ENCODE measurements at regions not wholly inside any gene's neighbourhood (a gene's known extent, or its start where the extent isn't known, plus 50 kb on each side); places are given as distances from the start of the nearest gene placed in this dataset.

DNA sequence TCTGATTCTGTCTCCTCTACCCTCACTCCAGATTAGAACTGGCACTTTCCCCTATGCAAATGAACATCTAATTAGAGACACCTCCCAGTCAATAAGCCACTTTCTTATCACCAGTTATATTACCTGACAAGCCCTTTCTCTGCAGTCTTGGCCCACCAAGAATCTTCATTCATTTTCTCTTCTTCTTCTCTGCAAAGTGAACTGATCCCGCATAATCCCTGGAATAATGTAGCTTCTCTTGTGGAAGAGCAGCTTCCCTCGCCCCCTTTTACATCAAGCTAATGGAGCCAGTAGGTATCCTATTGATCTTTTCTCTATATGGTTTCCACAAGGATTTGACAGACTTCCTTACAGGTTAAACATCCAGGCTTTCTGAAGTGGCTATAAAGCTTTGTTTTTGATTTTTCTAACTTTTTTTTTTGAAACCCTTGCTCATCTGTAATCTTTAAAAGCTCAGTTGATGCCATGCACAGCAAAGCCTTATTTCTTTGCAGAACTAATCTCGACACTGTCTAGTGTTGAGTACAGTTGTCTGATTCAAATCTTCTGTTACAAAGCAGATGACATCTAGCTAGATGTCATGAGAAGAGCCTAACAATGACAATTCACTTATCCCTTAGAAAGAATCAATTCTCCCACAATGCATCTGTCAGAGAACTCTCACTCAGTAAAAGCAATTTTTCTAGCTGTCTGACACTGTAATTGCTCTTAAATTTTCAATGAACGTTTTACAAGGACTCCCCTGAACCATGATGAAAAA lies 281.4 kb downstream of the ISL1 start:
- Mint-ChIP-seq H3K36me3 (ENCODE audit: low read depth) (no peaks in the 10 kb centered on the region), H3K27me3 (ENCODE audit: insufficient read depth, low read depth, poor library complexity) (no peaks in the 10 kb centered on the region), H3K4me3 (no peak overlapping the region), H3K9me3 (no peaks in the 10 kb centered on the region), H3K4me1 (no peaks in the 10 kb centered on the region), H3K27ac (no peak overlapping the region)
- Histone ChIP-seq H3K27ac (ENCODE audit: low read depth) (no peak overlapping the region), H3K4me2 (no peak overlapping the region), H3K79me2 (replicated peaks; ENCODE audit: insufficient read depth) (no peaks in the 10 kb centered on the region), H3K27me3 (ENCODE audit: insufficient read depth) (no peaks in the 10 kb centered on the region), H3F3A (replicated peaks; ENCODE audit: low read depth) (no peaks in the 10 kb centered on the region), H3K4me1 (ENCODE audit: insufficient read depth) (no peaks in the 10 kb centered on the region), H3K9me2 (ENCODE audit: insufficient read depth) (peaks cover 3% of the 10 kb centered on the region; the same call in 1 of the 2 replicates), H2AFZ (peak overlapping the region; percentile 3; the same call in 1 of the 2 replicates), H4K20me1 (replicated peaks; ENCODE audit: insufficient read depth) (no peaks in the 10 kb centered on the region), H3K36me3 (ENCODE audit: insufficient read depth) (no peaks in the 10 kb centered on the region), H3K4me3 (no peak overlapping the region)
- ATAC-seq (no peak), DNase-seq (ENCODE audit: low spot score) (no peak)
- TF ChIP-seq ZNF331 (CRISPR knock-in tag; IDR thresholded peaks at IDR 0.05; ENCODE audit: low read depth), result no peak
- TF ChIP-seq, protein P1, sequence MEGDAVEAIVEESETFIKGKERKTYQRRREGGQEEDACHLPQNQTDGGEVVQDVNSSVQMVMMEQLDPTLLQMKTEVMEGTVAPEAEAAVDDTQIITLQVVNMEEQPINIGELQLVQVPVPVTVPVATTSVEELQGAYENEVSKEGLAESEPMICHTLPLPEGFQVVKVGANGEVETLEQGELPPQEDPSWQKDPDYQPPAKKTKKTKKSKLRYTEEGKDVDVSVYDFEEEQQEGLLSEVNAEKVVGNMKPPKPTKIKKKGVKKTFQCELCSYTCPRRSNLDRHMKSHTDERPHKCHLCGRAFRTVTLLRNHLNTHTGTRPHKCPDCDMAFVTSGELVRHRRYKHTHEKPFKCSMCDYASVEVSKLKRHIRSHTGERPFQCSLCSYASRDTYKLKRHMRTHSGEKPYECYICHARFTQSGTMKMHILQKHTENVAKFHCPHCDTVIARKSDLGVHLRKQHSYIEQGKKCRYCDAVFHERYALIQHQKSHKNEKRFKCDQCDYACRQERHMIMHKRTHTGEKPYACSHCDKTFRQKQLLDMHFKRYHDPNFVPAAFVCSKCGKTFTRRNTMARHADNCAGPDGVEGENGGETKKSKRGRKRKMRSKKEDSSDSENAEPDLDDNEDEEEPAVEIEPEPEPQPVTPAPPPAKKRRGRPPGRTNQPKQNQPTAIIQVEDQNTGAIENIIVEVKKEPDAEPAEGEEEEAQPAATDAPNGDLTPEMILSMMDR (conservative IDR thresholded peaks at IDR 0.05; ENCODE audit: low read depth in 2 of 2), result no peak
- no peak for TF ChIP-seq JUNB (IDR thresholded peaks at IDR 0.05; ENCODE audit: unreplicated experiment)
- no peak for TF ChIP-seq CREB1 (CRISPR knock-in tag; IDR thresholded peaks at IDR 0.05; ENCODE audit: low read depth)
- no peak for TF ChIP-seq POLR2AphosphoS5 (IDR thresholded peaks at IDR 0.05; ENCODE audit: low read depth)
- TF ChIP-seq, protein P2, sequence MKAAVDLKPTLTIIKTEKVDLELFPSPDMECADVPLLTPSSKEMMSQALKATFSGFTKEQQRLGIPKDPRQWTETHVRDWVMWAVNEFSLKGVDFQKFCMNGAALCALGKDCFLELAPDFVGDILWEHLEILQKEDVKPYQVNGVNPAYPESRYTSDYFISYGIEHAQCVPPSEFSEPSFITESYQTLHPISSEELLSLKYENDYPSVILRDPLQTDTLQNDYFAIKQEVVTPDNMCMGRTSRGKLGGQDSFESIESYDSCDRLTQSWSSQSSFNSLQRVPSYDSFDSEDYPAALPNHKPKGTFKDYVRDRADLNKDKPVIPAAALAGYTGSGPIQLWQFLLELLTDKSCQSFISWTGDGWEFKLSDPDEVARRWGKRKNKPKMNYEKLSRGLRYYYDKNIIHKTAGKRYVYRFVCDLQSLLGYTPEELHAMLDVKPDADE (IDR thresholded peaks at IDR 0.05), result no peak
- TF ChIP-seq ZNF114 (CRISPR knock-in tag; IDR thresholded peaks at IDR 0.05), result no peak
- TF ChIP-seq, protein P3, sequence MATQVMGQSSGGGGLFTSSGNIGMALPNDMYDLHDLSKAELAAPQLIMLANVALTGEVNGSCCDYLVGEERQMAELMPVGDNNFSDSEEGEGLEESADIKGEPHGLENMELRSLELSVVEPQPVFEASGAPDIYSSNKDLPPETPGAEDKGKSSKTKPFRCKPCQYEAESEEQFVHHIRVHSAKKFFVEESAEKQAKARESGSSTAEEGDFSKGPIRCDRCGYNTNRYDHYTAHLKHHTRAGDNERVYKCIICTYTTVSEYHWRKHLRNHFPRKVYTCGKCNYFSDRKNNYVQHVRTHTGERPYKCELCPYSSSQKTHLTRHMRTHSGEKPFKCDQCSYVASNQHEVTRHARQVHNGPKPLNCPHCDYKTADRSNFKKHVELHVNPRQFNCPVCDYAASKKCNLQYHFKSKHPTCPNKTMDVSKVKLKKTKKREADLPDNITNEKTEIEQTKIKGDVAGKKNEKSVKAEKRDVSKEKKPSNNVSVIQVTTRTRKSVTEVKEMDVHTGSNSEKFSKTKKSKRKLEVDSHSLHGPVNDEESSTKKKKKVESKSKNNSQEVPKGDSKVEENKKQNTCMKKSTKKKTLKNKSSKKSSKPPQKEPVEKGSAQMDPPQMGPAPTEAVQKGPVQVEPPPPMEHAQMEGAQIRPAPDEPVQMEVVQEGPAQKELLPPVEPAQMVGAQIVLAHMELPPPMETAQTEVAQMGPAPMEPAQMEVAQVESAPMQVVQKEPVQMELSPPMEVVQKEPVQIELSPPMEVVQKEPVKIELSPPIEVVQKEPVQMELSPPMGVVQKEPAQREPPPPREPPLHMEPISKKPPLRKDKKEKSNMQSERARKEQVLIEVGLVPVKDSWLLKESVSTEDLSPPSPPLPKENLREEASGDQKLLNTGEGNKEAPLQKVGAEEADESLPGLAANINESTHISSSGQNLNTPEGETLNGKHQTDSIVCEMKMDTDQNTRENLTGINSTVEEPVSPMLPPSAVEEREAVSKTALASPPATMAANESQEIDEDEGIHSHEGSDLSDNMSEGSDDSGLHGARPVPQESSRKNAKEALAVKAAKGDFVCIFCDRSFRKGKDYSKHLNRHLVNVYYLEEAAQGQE (IDR thresholded peaks at IDR 0.05; ENCODE audit: unreplicated experiment), result no peak

DNA sequence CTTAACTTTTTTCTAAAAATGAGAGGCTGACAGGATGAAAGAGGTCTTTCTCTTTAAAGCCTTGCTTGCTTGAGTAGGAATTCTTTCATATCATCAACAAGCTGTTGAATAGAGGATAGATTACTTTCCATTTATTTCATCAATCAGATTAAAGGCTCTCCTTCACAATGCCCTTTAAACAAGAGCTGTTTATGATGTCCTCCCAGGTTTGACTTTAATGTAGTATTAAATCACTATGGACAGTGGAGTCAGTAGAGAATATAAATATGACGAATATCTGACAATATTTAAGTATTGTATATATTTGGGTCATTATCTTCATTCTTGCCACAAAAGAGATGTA lies 282.0 kb downstream of the ISL1 start:
- H3K27me3 Mint-ChIP-seq (ENCODE audit: insufficient read depth, low read depth, poor library complexity), result no peaks in the 10 kb centered on the region

More for the DNA sequence above, 282.0 kb downstream of the ISL1 start:
- Histone ChIP-seq H2AFZ (no peak overlapping the region), H4K20me1 (replicated peaks; ENCODE audit: insufficient read depth) (no peaks in the 10 kb centered on the region), H3F3A (replicated peaks; ENCODE audit: low read depth) (no peaks in the 10 kb centered on the region), H3K27me3 (ENCODE audit: insufficient read depth) (no peaks in the 10 kb centered on the region), H3K4me3 (no peak overlapping the region), H3K79me2 (replicated peaks; ENCODE audit: insufficient read depth) (no peaks in the 10 kb centered on the region), H3K36me3 (ENCODE audit: insufficient read depth) (no peaks in the 10 kb centered on the region), H3K4me2 (no peak overlapping the region), H3K9me2 (ENCODE audit: insufficient read depth) (peaks cover 3% of the 10 kb centered on the region; the same call in 1 of the 2 replicates), H3K4me1 (ENCODE audit: insufficient read depth) (no peaks in the 10 kb centered on the region), H3K27ac (ENCODE audit: low read depth) (no peak overlapping the region)
- Mint-ChIP-seq H3K4me3 (no peak overlapping the region), H3K36me3 (ENCODE audit: low read depth) (no peaks in the 10 kb centered on the region), H3K27ac (no peak overlapping the region), H3K4me1 (no peaks in the 10 kb centered on the region), H3K9me3 (no peaks in the 10 kb centered on the region)
- ATAC-seq (no peak), DNase-seq (ENCODE audit: low spot score) (no peak)
- TF ChIP-seq JUNB (IDR thresholded peaks at IDR 0.05; ENCODE audit: unreplicated experiment), result no peak
- TF ChIP-seq CREB1 (CRISPR knock-in tag; IDR thresholded peaks at IDR 0.05; ENCODE audit: low read depth), result no peak
